Loucy (cell line): ENCODE measurements at regions not wholly inside any gene's neighbourhood (a gene's known extent, or its start where the extent isn't known, plus 50 kb on each side); places are given as distances from the start of the nearest gene placed in this dataset.

Experiments
- H2AFZ ChIP-seq: fragments of 200-600 bp; sonication (generic); 2 replicates; pipeline ENCODE4 v1.6.0; 2016; ENCODE audit warnings: antibody characterized with exemption, mild to moderate bottlenecking, low read length, moderate library complexity
- H3F3A ChIP-seq: fragments of 200-600 bp; 2 replicates; pipeline ENCODE4 v1.6.0; 2016; ENCODE audit warnings: antibody characterized with exemption, low read depth, mild to moderate bottlenecking
- H3K27me3 ChIP-seq: fragments of 200-600 bp; sonication (generic); 2 replicates; pipeline ENCODE4 v1.6.1; 2014; ENCODE audit warnings: low read length, mild to moderate bottlenecking; ENCODE audit not compliant: insufficient read depth, poor library complexity, severe bottlenecking
- H3K36me3 ChIP-seq: fragments of 200-600 bp; sonication (generic); 2 replicates; pipeline ENCODE4 v1.6.1; 2016; ENCODE audit warnings: low read length; ENCODE audit not compliant: insufficient read depth
- H3K4me1 ChIP-seq: fragments of 200-600 bp; sonication (generic); 2 replicates; pipeline ENCODE4 v1.5.1; 2014; ENCODE audit warnings: low read length, mild to moderate bottlenecking; ENCODE audit not compliant: insufficient read depth, poor library complexity, severe bottlenecking
- H3K4me2 ChIP-seq: fragments of 200-600 bp; sonication (generic); 2 replicates; pipeline ENCODE4 v1.6.0; 2014; ENCODE audit warnings: antibody characterized with exemption, low read length, low read depth, mild to moderate bottlenecking; ENCODE audit not compliant: poor library complexity, severe bottlenecking
- H3K4me3 ChIP-seq: fragments of 200-600 bp; sonication (generic); 2 replicates; pipeline ENCODE4 v1.5.1; 2014; ENCODE audit warnings: low read length, mild to moderate bottlenecking, mixed read lengths; ENCODE audit not compliant: poor library complexity, severe bottlenecking
- H3K79me2 ChIP-seq: fragments of 200-600 bp; sonication (generic); 2 replicates; pipeline ENCODE4 v1.6.1; 2014; ENCODE audit warnings: low read length; ENCODE audit not compliant: insufficient read depth
- H3K9ac ChIP-seq: fragments of 200-600 bp; sonication (generic); 2 replicates; pipeline ENCODE4 v1.6.0; 2014; ENCODE audit warnings: mild to moderate bottlenecking, low read depth, low read length, moderate library complexity; ENCODE audit not compliant: poor library complexity, severe bottlenecking
- H3K9me2 ChIP-seq: fragments of 200-600 bp; sonication (generic); replicated peaks from 2 replicates; pipeline ENCODE4 v1.6.1; 2016; ENCODE audit warnings: low read depth, low read length, mixed read lengths
- H3K9me3 ChIP-seq: fragments of 200-600 bp; sonication (generic); 2 replicates; pipeline ENCODE4 v1.6.1; 2014; ENCODE audit warnings: mild to moderate bottlenecking, antibody characterized with exemption, low read length, low read depth; ENCODE audit not compliant: insufficient read depth
- H4K20me1 ChIP-seq: fragments of 200-600 bp; sonication (generic); 2 replicates; pipeline ENCODE4 v1.6.0; 2014; ENCODE audit warnings: antibody characterized with exemption, low read length, mild to moderate bottlenecking; ENCODE audit not compliant: insufficient read depth, poor library complexity, severe bottlenecking
- CTCF ChIP-seq: fragments of 200-600 bp; sonication (generic); conservative IDR thresholded peaks from 2 replicates; pipeline ENCODE4 v1.5.1; 2014; ENCODE audit warnings: mild to moderate bottlenecking, antibody characterized with exemption, low read length
- EZH2phosphoT487 ChIP-seq: fragments of 200-600 bp; IDR thresholded peaks from 2 replicates; pipeline ENCODE4 v1.6.1; 2018; ENCODE audit warnings: antibody characterized with exemption, mild to moderate bottlenecking, moderate library complexity, borderline replicate concordance

DNA sequence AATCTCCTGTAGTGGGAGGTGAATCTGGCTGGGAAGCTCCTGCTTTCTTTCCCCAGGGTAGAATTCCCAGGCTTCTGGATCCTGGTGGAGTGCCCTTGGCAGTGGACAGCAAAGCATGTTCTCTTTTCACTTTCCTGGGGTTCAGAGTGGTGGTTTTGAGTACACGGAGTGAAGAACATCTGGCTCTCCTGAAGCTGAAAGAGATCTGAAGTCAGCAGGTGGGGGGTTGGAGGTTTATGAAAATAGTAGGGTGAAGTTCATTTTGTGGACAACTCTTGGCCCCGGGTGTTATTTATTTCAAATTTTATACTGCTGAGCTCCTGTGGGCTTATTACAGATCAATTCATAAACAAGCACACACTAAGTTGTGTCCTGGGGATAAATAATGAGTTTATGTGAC, 497.3 kb downstream of the KLF5 start:
- no peaks in the 10 kb centered on the region for H3K79me2 ChIP-seq
- H3K9me2 ChIP-seq: no peaks in the 10 kb centered on the region
- no peak overlapping the region for H3K9ac ChIP-seq
- H3K27me3 ChIP-seq: no peaks in the 10 kb centered on the region
- H4K20me1 ChIP-seq: no peaks in the 10 kb centered on the region
- no peak overlapping the region for H3K4me3 ChIP-seq
- TF ChIP-seq CTCF (no peak), EZH2phosphoT487 (no peak)
- H2AFZ ChIP-seq: no peak overlapping the region
- H3K36me3 ChIP-seq: no peaks in the 10 kb centered on the region
- H3K4me1 ChIP-seq: no peaks in the 10 kb centered on the region
- no peak overlapping the region for H3K4me2 ChIP-seq
- no peaks in the 10 kb centered on the region for H3K9me3 ChIP-seq
- no peaks in the 10 kb centered on the region for H3F3A ChIP-seq

DNA sequence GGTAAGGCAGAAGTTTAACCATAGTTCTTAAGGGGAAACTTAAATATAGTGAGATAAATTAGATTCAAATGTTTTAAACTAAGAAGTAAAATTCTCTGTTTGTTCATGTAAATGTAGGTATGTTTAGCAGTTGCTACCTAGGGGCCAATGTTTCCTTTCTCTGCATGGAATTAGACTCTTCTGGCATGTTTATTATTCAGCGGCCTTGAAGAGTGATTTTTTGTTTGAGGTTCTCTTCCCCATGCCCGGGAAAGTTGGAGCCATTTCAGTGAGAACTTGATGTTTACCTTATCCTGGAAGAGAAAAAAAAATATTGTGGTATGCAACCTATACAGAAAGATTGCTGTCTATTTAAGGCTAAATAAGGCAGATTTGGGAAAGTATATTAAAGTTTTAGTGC, 492.9 kb downstream of the KLF5 start:
- no peaks in the 10 kb centered on the region for H3K36me3 ChIP-seq
- H3K27me3 ChIP-seq: no peaks in the 10 kb centered on the region
- no peaks in the 10 kb centered on the region for H4K20me1 ChIP-seq
- H3K9ac ChIP-seq: no peak overlapping the region
- no peaks in the 10 kb centered on the region for H3K4me1 ChIP-seq
- no peaks in the 10 kb centered on the region for H3K79me2 ChIP-seq
- no peaks in the 10 kb centered on the region for H3F3A ChIP-seq
- no peaks in the 10 kb centered on the region for H3K9me3 ChIP-seq
- H3K4me2 ChIP-seq: no peak overlapping the region
- H2AFZ ChIP-seq: no peak overlapping the region
- no peak overlapping the region for H3K4me3 ChIP-seq
- H3K9me2 ChIP-seq: no peaks in the 10 kb centered on the region
- TF ChIP-seq CTCF: no peak
- no peak for TF ChIP-seq EZH2phosphoT487

GRCh38 chr13:73549717-73550116, 490.9 kb downstream of the KLF5 start:
- TF ChIP-seq CTCF (no peak), EZH2phosphoT487 (no peak)
- Histone ChIP-seq H3K9me3 (no peaks in the 10 kb centered on the region), H3K9me2 (no peaks in the 10 kb centered on the region), H3F3A (no peaks in the 10 kb centered on the region), H4K20me1 (no peaks in the 10 kb centered on the region), H2AFZ (no peak overlapping the region), H3K4me3 (no peak overlapping the region), H3K9ac (no peak overlapping the region), H3K4me1 (no peaks in the 10 kb centered on the region), H3K79me2 (no peaks in the 10 kb centered on the region), H3K27me3 (no peaks in the 10 kb centered on the region), H3K4me2 (no peak overlapping the region), H3K36me3 (no peaks in the 10 kb centered on the region)
